HepG2 (cell line): ENCODE measurements at regions not wholly inside any gene's neighbourhood (a gene's known extent, or its start where the extent isn't known, plus 50 kb on each side); places are given as distances from the start of the nearest gene placed in this dataset.

Experiments
- ATAC-seq: fragments of 200-7000 bp; cut with Tn5 transposase; 3 replicates; pipeline ENCODE4 v1.9.1; 2020; ENCODE audit warnings: mild to moderate bottlenecking, moderate library complexity
- BruUV-seq: library from RNA; stranded (reverse); fragments of 400-500 nt; replicated peaks from 2 replicates; lab custom pipeline; 2021; lab: Mats Ljungman, UMichigan
- CTCF ChIA-PET: fragments of 300-600 bp; formaldehyde crosslinking; extraction: SDS; loops from one replicate; lab custom pipeline; 2021; ENCODE audit warnings: low total read pairs, inconsistent platforms, low intra/inter-chr PET ratio; lab: Yijun Ruan, JAX
- POLR2A ChIA-PET: fragments of 350-600 bp; sonication (Branson Sonifier 250); formaldehyde crosslinking; loops from one replicate; lab custom pipeline; 2020; ENCODE audit warnings: antibody characterized with exemption, inconsistent platforms; lab: Yijun Ruan, JAX
- DNase-seq: peaks from one replicate; pipeline ENCODE4 v3.0.0-alpha.2; 2015; ENCODE audit warnings: low spot score
- FAIRE-seq: peaks from 3 replicates; lab custom pipeline; 2011; peaks lifted over from hg19 to GRCh38; lab: Jason Lieb, UNC
- H2AFZ ChIP-seq: one replicate; pipeline ENCODE4 v1.6.1; 2011; ENCODE audit warnings: low read length, inconsistent platforms
- H3K27ac ChIP-seq: fragments of 300-600 bp; 3 replicates; pipeline ENCODE4 v1.8.0; 2011; ENCODE audit warnings: mixed run types, mild to moderate bottlenecking, mixed read lengths, low read length, inconsistent platforms; ENCODE audit not compliant: insufficient read depth; ENCODE audit errors: extremely low read length
- H3K27me3 ChIP-seq, 2 experiments: fragments of 200-600 bp in 1 of 2; 2 replicates in 1 of 2; 3 replicates in 1 of 2; pipeline versions ENCODE4 v1.6.0 to v1.8.0; 2011; ENCODE audit warnings: low read length in 2 of 2, mild to moderate bottlenecking in 2 of 2, moderate library complexity in 2 of 2, inconsistent platforms in 1 of 2; ENCODE audit not compliant: insufficient read depth in 2 of 2, control insufficient read depth in 1 of 2
- H3K36me3 ChIP-seq, 2 experiments: fragments of 200-600 bp in 1 of 2; replicated peaks in 1 of 2; 2 replicates in 1 of 2; 3 replicates in 1 of 2; pipeline versions ENCODE4 v1.5.1 to v1.8.0; 2011; ENCODE audit warnings: low read length in 2 of 2, inconsistent platforms in 1 of 2; ENCODE audit not compliant: insufficient read depth in 2 of 2, control insufficient read depth in 1 of 2
- H3K4me1 ChIP-seq: 2 replicates; pipeline ENCODE4 v1.5.1; 2012; ENCODE audit warnings: low read length, inconsistent platforms; ENCODE audit not compliant: insufficient read depth
- H3K4me2 ChIP-seq: 2 replicates; pipeline ENCODE4 v1.6.0; 2011; ENCODE audit warnings: low read depth, low read length, inconsistent platforms
- H3K4me3 ChIP-seq, 3 experiments: fragments of 200-600 bp in 1 of 3; sonication (generic), shearing (Covaris generic) in 1 of 3; replicated peaks in 1 of 3; 2 replicates each; pipeline ENCODE4 v1.5.1; 2011 to 2016; ENCODE audit warnings: low read length in 3 of 3, inconsistent platforms in 2 of 3, low read depth in 2 of 3, mild to moderate bottlenecking in 2 of 3, control low read depth in 1 of 3, mixed read lengths in 1 of 3; ENCODE audit not compliant: insufficient read depth in 1 of 3
- H3K79me2 ChIP-seq: one replicate; pipeline ENCODE4 v1.6.1; 2011; ENCODE audit warnings: low read length, inconsistent platforms; ENCODE audit not compliant: insufficient read depth
- H3K9ac ChIP-seq: 2 replicates; pipeline ENCODE4 v1.6.0; 2011; ENCODE audit warnings: mild to moderate bottlenecking, low read depth, low read length, inconsistent platforms; ENCODE audit not compliant: insufficient read depth
- H3K9me3 ChIP-seq: 2 replicates; pipeline ENCODE4 v1.5.1; 2012; ENCODE audit warnings: mild to moderate bottlenecking, low read length
- H4K20me1 ChIP-seq: 2 replicates; pipeline ENCODE4 v1.6.0; 2011; ENCODE audit warnings: inconsistent platforms, mild to moderate bottlenecking, low read length, moderate library complexity; ENCODE audit not compliant: insufficient read depth
- CAMTA2 ChIP-seq: sonication (generic); formaldehyde crosslinking; IDR thresholded peaks from 2 replicates; pipeline ENCODE4 v1.4.0; 2020; ENCODE audit warnings: mild to moderate bottlenecking, missing genetic modification reagents, borderline replicate concordance
- DR1 ChIP-seq: sonication (generic); formaldehyde crosslinking; IDR thresholded peaks from 2 replicates; pipeline ENCODE4 v1.8.0; 2021; ENCODE audit warnings: mild to moderate bottlenecking, missing genetic modification reagents, inconsistent platforms
- HDAC1 ChIP-seq: sonication (generic); formaldehyde crosslinking; IDR thresholded peaks from 2 replicates; pipeline ENCODE4 v1.5.1; 2020; ENCODE audit warnings: mild to moderate bottlenecking, missing genetic modification reagents
- HIVEP1 ChIP-seq: sonication (generic); formaldehyde crosslinking; IDR thresholded peaks from 2 replicates; pipeline ENCODE4 v1.4.0; 2020; ENCODE audit warnings: mild to moderate bottlenecking, missing genetic modification reagents
- KDM2A ChIP-seq: sonication (generic); formaldehyde crosslinking; IDR thresholded peaks from 2 replicates; pipeline ENCODE4 v1.4.0; 2020; ENCODE audit warnings: low read depth, missing genetic modification reagents, borderline replicate concordance
- KDM5B ChIP-seq: sonication (generic); formaldehyde crosslinking; IDR thresholded peaks from 2 replicates; pipeline ENCODE4 v1.4.0; 2020; ENCODE audit warnings: missing genetic modification reagents, mild to moderate bottlenecking, borderline replicate concordance
- MXI1 ChIP-seq: IDR thresholded peaks from 3 replicates; pipeline ENCODE4 v1.6.1; 2012; ENCODE audit warnings: low read depth, low read length, inconsistent platforms, borderline replicate concordance
- PPARG ChIP-seq: conservative IDR thresholded peaks from 2 replicates; pipeline ENCODE4 v1.6.1; 2016; ENCODE audit warnings: missing biosample characterization, missing genetic modification reagents
- ZNF230 ChIP-seq: sonication (generic); formaldehyde crosslinking; IDR thresholded peaks from 2 replicates; pipeline ENCODE4 v1.4.0; 2020; ENCODE audit warnings: mild to moderate bottlenecking, missing genetic modification reagents
- ZNF468 ChIP-seq: sonication (generic); formaldehyde crosslinking; IDR thresholded peaks from 2 replicates; pipeline ENCODE4 v1.8.0; 2022; ENCODE audit warnings: mild to moderate bottlenecking, moderate library complexity, missing genetic modification reagents
- ZNF776 ChIP-seq: sonication (generic); formaldehyde crosslinking; IDR thresholded peaks from 2 replicates; pipeline ENCODE4 v1.4.0; 2020; ENCODE audit warnings: mild to moderate bottlenecking, missing genetic modification reagents
- WGBS: methylation state at CpG from one replicate; pipeline ENCODE4 v1.1.6; 2017; ENCODE audit warnings: low lambda C conversion rate; 5-methylcytosine and 5-hydroxymethylcytosine counted together
- in situ Hi-C: cut with HindIII; loops from 2 replicates; pipeline ENCODE4 v1.10.0; 2017; ENCODE audit warnings: low pct_unique_long_range_greater_than_20kb; ENCODE audit not compliant: extremely low pct_ligation_motif_present
- intact Hi-C: fragments of 100-400 bp; cut with micrococcal nuclease; formaldehyde crosslinking; loops from one replicate; pipeline ENCODE4 v1.10.0; 2022; ENCODE audit not compliant: unreplicated experiment
- TF ChIP-seq, protein P1 (sequence below): IDR thresholded peaks from 2 replicates; pipeline ENCODE4 v1.6.1; 2016; ENCODE audit warnings: mild to moderate bottlenecking, missing biosample characterization, missing genetic modification reagents
- TF ChIP-seq, protein P2 (sequence below): IDR thresholded peaks from 2 replicates; pipeline ENCODE4 v1.6.1; 2016

DNA sequence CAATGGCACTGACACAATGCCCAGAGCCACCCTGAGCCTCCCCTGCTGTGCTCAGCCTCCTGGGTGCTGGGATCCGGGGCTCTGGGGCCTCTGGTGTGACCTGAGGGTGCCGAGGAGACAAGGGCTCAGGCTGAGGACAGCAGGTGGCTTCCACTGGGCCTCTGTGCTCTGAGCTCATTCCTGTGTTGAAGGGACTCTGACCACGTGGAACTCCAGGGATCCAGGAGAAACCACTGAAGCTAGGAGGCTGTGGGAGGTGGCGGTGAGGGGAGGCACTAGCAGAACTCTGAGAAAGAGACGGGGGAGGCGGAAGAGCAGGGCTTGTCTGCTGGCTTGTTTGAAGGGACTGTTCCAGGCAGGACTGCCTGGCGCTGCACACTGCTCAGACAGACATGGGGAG lies 318.7 kb upstream of the IRX1 start:
- Histone ChIP-seq H3K27ac (no peak overlapping the region), H3K27me3 (no peaks in the 10 kb centered on the region), H3K36me3 (no peaks in the 10 kb centered on the region), H2AFZ (no peak overlapping the region), H3K4me3 (no peak overlapping the region), H3K4me1 (no peaks in the 10 kb centered on the region), H4K20me1 (no peaks in the 10 kb centered on the region), H3K4me2 (no peak overlapping the region), H3K9ac (no peak overlapping the region), H3K9me3 (peaks cover 7% of the 10 kb centered on the region), H3K79me2 (no peaks in the 10 kb centered on the region)
- POLR2A ChIA-PET, result no interaction called here
- intact Hi-C loops, result no loop called here
- FAIRE-seq, result no peak
- ATAC-seq, result peak; percentile 41; the same call in 1 of the 3 replicates
- CTCF ChIA-PET, result no interaction called here
- BruUV-seq, result no TSS peak
- WGBS, result 1% methylated on average over 7 of the region's 7 CpGs
- DNase-seq, result no peak
- TF ChIP-seq, protein P1, sequence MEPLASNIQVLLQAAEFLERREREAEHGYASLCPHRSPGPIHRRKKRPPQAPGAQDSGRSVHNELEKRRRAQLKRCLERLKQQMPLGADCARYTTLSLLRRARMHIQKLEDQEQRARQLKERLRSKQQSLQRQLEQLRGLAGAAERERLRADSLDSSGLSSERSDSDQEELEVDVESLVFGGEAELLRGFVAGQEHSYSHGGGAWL (CRISPR knock-in tag), result no peak
- TF ChIP-seq KDM5B (no peak), CAMTA2 (CRISPR knock-in tag) (no peak), KDM2A (CRISPR knock-in tag) (no peak), MXI1 (no peak), ZNF230 (CRISPR knock-in tag) (no peak), HDAC1 (CRISPR knock-in tag) (no peak), DR1 (CRISPR knock-in tag) (no peak), ZNF776 (no peak), PPARG (CRISPR knock-in tag) (no peak), HIVEP1 (CRISPR knock-in tag) (no peak), ZNF468 (CRISPR knock-in tag) (no peak)
- TF ChIP-seq, protein P2, sequence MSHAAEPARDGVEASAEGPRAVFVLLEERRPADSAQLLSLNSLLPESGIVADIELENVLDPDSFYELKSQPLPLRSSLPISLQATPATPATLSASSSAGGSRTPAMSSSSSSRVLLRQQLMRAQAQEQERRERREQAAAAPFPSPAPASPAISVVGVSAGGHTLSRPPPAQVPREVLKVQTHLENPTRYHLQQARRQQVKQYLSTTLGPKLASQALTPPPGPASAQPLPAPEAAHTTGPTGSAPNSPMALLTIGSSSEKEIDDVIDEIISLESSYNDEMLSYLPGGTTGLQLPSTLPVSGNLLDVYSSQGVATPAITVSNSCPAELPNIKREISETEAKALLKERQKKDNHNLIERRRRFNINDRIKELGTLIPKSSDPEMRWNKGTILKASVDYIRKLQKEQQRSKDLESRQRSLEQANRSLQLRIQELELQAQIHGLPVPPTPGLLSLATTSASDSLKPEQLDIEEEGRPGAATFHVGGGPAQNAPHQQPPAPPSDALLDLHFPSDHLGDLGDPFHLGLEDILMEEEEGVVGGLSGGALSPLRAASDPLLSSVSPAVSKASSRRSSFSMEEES, result no peak
- in situ Hi-C loops, result no loop called here
